PC-9 (cell line): ENCODE measurements at regions not wholly inside any gene's neighbourhood (a gene's known extent, or its start where the extent isn't known, plus 50 kb on each side); places are given as distances from the start of the nearest gene placed in this dataset.

ENCODE experiments used
- EZH2 ChIP-seq: fragments of 200-600 bp; sonication (generic); IDR thresholded peaks from 2 replicates; pipeline ENCODE4 v1.8.0; 2017; ENCODE audit warnings: antibody characterized with exemption, low read depth
- TF ChIP-seq, protein P1 (sequence below): fragments of 200-600 bp; sonication (generic); conservative IDR thresholded peaks from 2 replicates; pipeline ENCODE4 v1.6.1; 2017; ENCODE audit warnings: mixed run types, antibody characterized with exemption, mild to moderate bottlenecking, moderate library complexity

DNA sequence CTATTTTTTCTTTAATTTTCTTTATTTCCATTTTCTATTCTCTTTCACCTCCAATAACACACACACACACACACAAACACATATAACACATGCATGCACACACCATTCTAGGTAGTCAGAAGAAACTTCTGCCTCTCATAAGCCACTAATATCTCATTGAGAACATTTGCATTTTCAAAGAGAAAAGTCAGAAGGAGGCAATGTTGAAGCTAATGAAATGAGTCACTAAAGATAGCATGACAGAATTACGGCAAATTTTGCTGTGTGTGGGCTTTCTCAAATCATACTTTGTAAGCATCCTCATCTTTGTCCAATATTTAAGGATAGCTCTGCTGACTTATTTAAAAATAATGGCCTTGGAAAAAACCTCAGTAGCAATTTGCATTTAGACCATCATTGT, 291.3 kb downstream of the GUCY2F start:
- TF ChIP-seq, protein P1, sequence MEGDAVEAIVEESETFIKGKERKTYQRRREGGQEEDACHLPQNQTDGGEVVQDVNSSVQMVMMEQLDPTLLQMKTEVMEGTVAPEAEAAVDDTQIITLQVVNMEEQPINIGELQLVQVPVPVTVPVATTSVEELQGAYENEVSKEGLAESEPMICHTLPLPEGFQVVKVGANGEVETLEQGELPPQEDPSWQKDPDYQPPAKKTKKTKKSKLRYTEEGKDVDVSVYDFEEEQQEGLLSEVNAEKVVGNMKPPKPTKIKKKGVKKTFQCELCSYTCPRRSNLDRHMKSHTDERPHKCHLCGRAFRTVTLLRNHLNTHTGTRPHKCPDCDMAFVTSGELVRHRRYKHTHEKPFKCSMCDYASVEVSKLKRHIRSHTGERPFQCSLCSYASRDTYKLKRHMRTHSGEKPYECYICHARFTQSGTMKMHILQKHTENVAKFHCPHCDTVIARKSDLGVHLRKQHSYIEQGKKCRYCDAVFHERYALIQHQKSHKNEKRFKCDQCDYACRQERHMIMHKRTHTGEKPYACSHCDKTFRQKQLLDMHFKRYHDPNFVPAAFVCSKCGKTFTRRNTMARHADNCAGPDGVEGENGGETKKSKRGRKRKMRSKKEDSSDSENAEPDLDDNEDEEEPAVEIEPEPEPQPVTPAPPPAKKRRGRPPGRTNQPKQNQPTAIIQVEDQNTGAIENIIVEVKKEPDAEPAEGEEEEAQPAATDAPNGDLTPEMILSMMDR: no peak
- no peak for TF ChIP-seq EZH2
